GM12878 (cell line): ENCODE measurements at regions not wholly inside any gene's neighbourhood (a gene's known extent, or its start where the extent isn't known, plus 50 kb on each side); places are given as distances from the start of the nearest gene placed in this dataset.

Source experiments
- ATAC-seq: fragments of 200-7000 bp; cut with Tn5 transposase; 3 replicates; pipeline ENCODE4 v1.9.1; 2020; ENCODE audit warnings: mild to moderate bottlenecking, moderate library complexity
- BruUV-seq: library from RNA; stranded (reverse); fragments of 400-500 nt; replicated peaks from 2 replicates; lab custom pipeline; 2021; lab: Mats Ljungman, UMichigan
- CTCF ChIA-PET: fragments of 300-600 bp; sonication (Branson Sonifier 250); formaldehyde crosslinking; extraction: SDS; loops from one replicate; lab custom pipeline; 2021; ENCODE audit warnings: inconsistent platforms; lab: Yijun Ruan, JAX
- POLR2A ChIA-PET: fragments of 350-600 bp; formaldehyde crosslinking; extraction: SDS; loops from one replicate; lab custom pipeline; 2021; ENCODE audit warnings: inconsistent platforms; lab: Charles Lee
- RAD21 ChIA-PET: fragments of 300-600 bp; sonication (Branson Sonifier 250); formaldehyde crosslinking; loops from one replicate; lab custom pipeline; 2023; ENCODE audit warnings: antibody characterized with exemption; ENCODE audit not compliant: unreplicated experiment; lab: Charles Lee
- SMC1A ChIA-PET: fragments of 300-600 bp; sonication (Branson Sonifier 250); formaldehyde crosslinking; loops from one replicate; lab custom pipeline; 2023; ENCODE audit not compliant: unreplicated experiment, uncharacterized antibody; lab: Charles Lee
- DNase-seq: peaks from one replicate; pipeline ENCODE4 v3.0.0-alpha.2; 2011; ENCODE audit warnings: low read depth, low spot score
- FAIRE-seq: peaks from 3 replicates; lab custom pipeline; 2011; peaks lifted over from hg19 to GRCh38; lab: Jason Lieb, UNC
- H2AFZ ChIP-seq: 2 replicates; pipeline ENCODE4 v1.6.0; 2011; ENCODE audit warnings: low read depth, low read length, control low read depth; ENCODE audit not compliant: control insufficient read depth
- H3K27ac ChIP-seq: 2 replicates; pipeline ENCODE4 v1.5.1; 2011; ENCODE audit warnings: control low read depth; ENCODE audit not compliant: control insufficient read depth, insufficient read depth
- H3K27me3 ChIP-seq, 2 experiments: replicated peaks in 1 of 2; 2 replicates each; pipeline versions ENCODE4 v1.6.0 to v1.6.1; 2011; ENCODE audit warnings: low read length in 1 of 2; ENCODE audit not compliant: control insufficient read depth in 2 of 2, insufficient read depth in 2 of 2
- H3K36me3 ChIP-seq, 2 experiments: 2 replicates each; pipeline ENCODE4 v1.5.1; 2011; ENCODE audit warnings: low read length in 1 of 2; ENCODE audit not compliant: control insufficient read depth in 2 of 2, insufficient read depth in 2 of 2
- H3K4me1 ChIP-seq: 2 replicates; pipeline ENCODE4 v1.6.1; 2011; ENCODE audit warnings: mild to moderate bottlenecking, low read length, moderate library complexity, mixed read lengths; ENCODE audit not compliant: control insufficient read depth, insufficient read depth
- H3K4me2 ChIP-seq: 2 replicates; pipeline ENCODE4 v1.6.0; 2011; ENCODE audit warnings: control low read depth; ENCODE audit not compliant: control insufficient read depth, insufficient read depth
- H3K4me3 ChIP-seq: fragments of 200-600 bp; sonication (generic); 2 replicates; pipeline ENCODE4 v1.5.1; 2016
- H3K79me2 ChIP-seq: 2 replicates; pipeline ENCODE4 v1.6.0; 2011; ENCODE audit warnings: low read length; ENCODE audit not compliant: control insufficient read depth, insufficient read depth
- H3K9ac ChIP-seq: 2 replicates; pipeline ENCODE4 v1.8.0; 2011; ENCODE audit warnings: low read length, control low read depth, mixed read lengths; ENCODE audit not compliant: control insufficient read depth, insufficient read depth
- H3K9me3 ChIP-seq: replicated peaks from 3 replicates; pipeline ENCODE4 v1.5.1; 2011; ENCODE audit warnings: mild to moderate bottlenecking, low read length; ENCODE audit not compliant: control insufficient read depth, insufficient read depth
- H4K20me1 ChIP-seq: 2 replicates; pipeline ENCODE4 v1.6.0; 2011; ENCODE audit not compliant: control insufficient read depth, insufficient read depth
- DPF2 ChIP-seq: fragments of 450-650 bp; IDR thresholded peaks from 2 replicates; pipeline ENCODE4 v1.6.1; 2017; ENCODE audit warnings: mild to moderate bottlenecking
- HDAC2 ChIP-seq: fragments of 200-600 bp; sonication (generic); IDR thresholded peaks from 2 replicates; pipeline ENCODE4 v1.6.1; 2017
- MTA3 ChIP-seq: IDR thresholded peaks from 2 replicates; pipeline ENCODE4 v1.6.1; 2012; ENCODE audit warnings: low read length, inconsistent platforms, borderline replicate concordance
- NR2C2 ChIP-seq: IDR thresholded peaks from 2 replicates; pipeline ENCODE4 v1.6.1; 2011; ENCODE audit warnings: borderline replicate concordance, low read depth; ENCODE audit not compliant: control insufficient read depth, insufficient read length
- POLR2AphosphoS5 ChIP-seq: IDR thresholded peaks from 2 replicates; pipeline ENCODE4 v1.6.1; 2011; ENCODE audit warnings: mild to moderate bottlenecking, low read length, inconsistent platforms
- POU2F2 ChIP-seq: IDR thresholded peaks from 3 replicates; pipeline ENCODE4 v1.6.1; 2011; ENCODE audit warnings: low read depth, mild to moderate bottlenecking, low read length, borderline replicate concordance
- TBL1XR1 ChIP-seq: IDR thresholded peaks from 2 replicates; pipeline ENCODE4 v1.6.1; 2012; ENCODE audit warnings: low read depth, low read length, improper control_type of control experiment
- TCF12 ChIP-seq: IDR thresholded peaks from 2 replicates; pipeline ENCODE4 v1.6.1; 2011; ENCODE audit warnings: low read depth, mild to moderate bottlenecking, low read length
- TCF3 ChIP-seq: IDR thresholded peaks from 2 replicates; pipeline ENCODE4 v1.6.1; 2012; ENCODE audit warnings: low read depth, mild to moderate bottlenecking, low read length, borderline replicate concordance; ENCODE audit not compliant: insufficient read depth
- WRNIP1 ChIP-seq: IDR thresholded peaks from 2 replicates; pipeline ENCODE4 v1.6.1; 2011; ENCODE audit warnings: low read depth, low read length, improper control_type of control experiment, borderline replicate concordance
- WGBS: methylation state at CpG from one replicate; pipeline ENCODE4 v1.1.6; 2016; ENCODE audit warnings: low lambda C conversion rate; ENCODE audit not compliant: insufficient replicate concordance, insufficient coverage; ENCODE audit errors: missing lambda C conversion rate; 5-methylcytosine and 5-hydroxymethylcytosine counted together
- in situ Hi-C: fragments of 300-500 bp; cut with MboI; formaldehyde crosslinking; loops from 9 replicates; pipeline ENCODE4 v1.14.3; 2018; ENCODE audit warnings: mixed read lengths
- intact Hi-C: fragments of 100-400 bp; cut with micrococcal nuclease; formaldehyde crosslinking; loops from one replicate; pipeline ENCODE4 v1.14.2; 2022; ENCODE audit not compliant: unreplicated experiment
- TF ChIP-seq, protein P1 (sequence below): fragments of 450-650 bp; formaldehyde crosslinking; IDR thresholded peaks from 2 replicates; pipeline ENCODE4 v1.5.0; 2022; ENCODE audit warnings: mild to moderate bottlenecking, missing genetic modification characterization
- TF ChIP-seq, protein P2 (sequence below): fragments of 450-650 bp; formaldehyde crosslinking; IDR thresholded peaks from 2 replicates; pipeline ENCODE4 v1.4.0; 2022; ENCODE audit warnings: mild to moderate bottlenecking, moderate library complexity
- TF ChIP-seq, protein P3 (sequence below): IDR thresholded peaks from 2 replicates; pipeline ENCODE4 v1.6.1; 2011; ENCODE audit warnings: borderline replicate concordance, low read depth, mild to moderate bottlenecking, moderate library complexity, low read length; ENCODE audit not compliant: insufficient read depth, poor library complexity, severe bottlenecking
- TF ChIP-seq, protein P4 (sequence below): fragments of 450-650 bp; IDR thresholded peaks from 2 replicates; pipeline ENCODE4 v1.6.1; 2017; ENCODE audit warnings: borderline replicate concordance

DNA sequence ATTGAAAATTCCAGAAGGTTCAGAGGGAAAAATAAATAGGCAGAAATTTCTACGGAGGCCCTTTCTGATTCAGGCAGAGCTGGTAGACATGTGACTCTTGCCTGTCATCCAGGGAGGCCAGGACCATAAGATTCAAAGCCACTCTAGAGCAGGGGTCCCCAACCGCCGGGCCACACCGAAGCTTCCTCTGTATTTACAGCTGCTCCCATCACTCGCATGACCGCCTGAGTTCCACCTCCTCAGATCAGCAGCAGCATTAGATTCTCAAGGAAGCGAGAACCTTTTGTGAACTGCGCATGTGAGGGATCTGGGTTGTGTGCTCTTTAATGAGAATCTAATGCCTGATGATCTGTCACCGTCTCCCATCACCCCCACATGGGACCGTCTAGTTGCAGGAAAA is 72.2 kb downstream of the RWDD4 start (continued):
- TF ChIP-seq, protein P1, sequence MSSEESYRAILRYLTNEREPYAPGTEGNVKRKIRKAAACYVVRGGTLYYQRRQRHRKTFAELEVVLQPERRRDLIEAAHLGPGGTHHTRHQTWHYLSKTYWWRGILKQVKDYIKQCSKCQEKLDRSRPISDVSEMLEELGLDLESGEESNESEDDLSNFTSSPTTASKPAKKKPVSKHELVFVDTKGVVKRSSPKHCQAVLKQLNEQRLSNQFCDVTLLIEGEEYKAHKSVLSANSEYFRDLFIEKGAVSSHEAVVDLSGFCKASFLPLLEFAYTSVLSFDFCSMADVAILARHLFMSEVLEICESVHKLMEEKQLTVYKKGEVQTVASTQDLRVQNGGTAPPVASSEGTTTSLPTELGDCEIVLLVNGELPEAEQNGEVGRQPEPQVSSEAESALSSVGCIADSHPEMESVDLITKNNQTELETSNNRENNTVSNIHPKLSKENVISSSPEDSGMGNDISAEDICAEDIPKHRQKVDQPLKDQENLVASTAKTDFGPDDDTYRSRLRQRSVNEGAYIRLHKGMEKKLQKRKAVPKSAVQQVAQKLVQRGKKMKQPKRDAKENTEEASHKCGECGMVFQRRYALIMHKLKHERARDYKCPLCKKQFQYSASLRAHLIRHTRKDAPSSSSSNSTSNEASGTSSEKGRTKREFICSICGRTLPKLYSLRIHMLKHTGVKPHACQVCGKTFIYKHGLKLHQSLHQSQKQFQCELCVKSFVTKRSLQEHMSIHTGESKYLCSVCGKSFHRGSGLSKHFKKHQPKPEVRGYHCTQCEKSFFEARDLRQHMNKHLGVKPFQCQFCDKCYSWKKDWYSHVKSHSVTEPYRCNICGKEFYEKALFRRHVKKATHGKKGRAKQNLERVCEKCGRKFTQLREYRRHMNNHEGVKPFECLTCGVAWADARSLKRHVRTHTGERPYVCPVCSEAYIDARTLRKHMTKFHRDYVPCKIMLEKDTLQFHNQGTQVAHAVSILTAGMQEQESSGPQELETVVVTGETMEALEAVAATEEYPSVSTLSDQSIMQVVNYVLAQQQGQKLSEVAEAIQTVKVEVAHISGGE (CRISPR knock-in tag), result no peak
- TF ChIP-seq TCF3, result no peak
- TF ChIP-seq NR2C2, result no peak
- TF ChIP-seq POLR2AphosphoS5, result no peak
- TF ChIP-seq WRNIP1, result no peak

DNA sequence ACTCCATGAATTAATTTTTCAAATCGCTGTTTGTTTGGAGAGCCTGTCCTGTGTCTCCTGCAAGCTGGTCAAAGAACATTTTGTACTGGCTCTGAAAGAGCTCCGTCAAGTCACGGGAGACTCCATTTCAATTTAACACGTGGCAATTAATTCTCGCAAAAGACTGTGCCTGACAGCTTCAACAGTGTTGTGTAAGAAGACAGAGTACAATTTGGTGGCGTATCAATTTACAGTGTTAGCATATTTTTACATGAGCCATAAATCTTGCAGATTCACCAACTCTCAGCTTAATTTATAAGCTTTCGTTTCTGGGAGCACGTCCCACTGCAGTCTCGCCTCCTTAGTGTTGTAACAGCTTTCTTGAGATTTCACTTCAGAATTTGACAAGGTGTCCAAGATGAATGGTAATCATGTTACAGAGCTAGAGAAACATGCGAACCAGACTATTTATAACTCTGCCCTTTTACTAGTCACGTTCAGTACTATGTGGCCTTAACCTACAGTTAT is 70.8 kb downstream of the RWDD4 start:
- POLR2A ChIA-PET, result no interaction called here
- H2AFZ ChIP-seq, result no peak overlapping the region
- ATAC-seq (no peak), DNase-seq (no peak), FAIRE-seq (no peak)
- no peaks in the 10 kb centered on the region for H4K20me1 ChIP-seq
- H3K4me2 ChIP-seq, result no peak overlapping the region
- H3K9ac ChIP-seq, result no peak overlapping the region
- no peaks in the 10 kb centered on the region for H3K27me3 ChIP-seq
- in situ Hi-C loops, result no loop called here
- SMC1A ChIA-PET, result no interaction called here
- H3K36me3 ChIP-seq, result no peaks in the 10 kb centered on the region
- H3K27ac ChIP-seq, result no peak overlapping the region
- BruUV-seq, result no TSS peak
- CTCF ChIA-PET, result no interaction called here
- H3K4me3 ChIP-seq, result no peak overlapping the region
- intact Hi-C loops, result no loop called here
- 67% methylated on average over 11 of the region's 11 CpGs for WGBS
- H3K4me1 ChIP-seq, result no peaks in the 10 kb centered on the region
- RAD21 ChIA-PET, result no interaction called here
- no peaks in the 10 kb centered on the region for H3K79me2 ChIP-seq
- no peaks in the 10 kb centered on the region for H3K9me3 ChIP-seq
- TF ChIP-seq MTA3 (no peak), DPF2 (no peak), HDAC2 (no peak), TBL1XR1 (no peak), POU2F2 (no peak), TCF12 (no peak)
- TF ChIP-seq, protein P2, sequence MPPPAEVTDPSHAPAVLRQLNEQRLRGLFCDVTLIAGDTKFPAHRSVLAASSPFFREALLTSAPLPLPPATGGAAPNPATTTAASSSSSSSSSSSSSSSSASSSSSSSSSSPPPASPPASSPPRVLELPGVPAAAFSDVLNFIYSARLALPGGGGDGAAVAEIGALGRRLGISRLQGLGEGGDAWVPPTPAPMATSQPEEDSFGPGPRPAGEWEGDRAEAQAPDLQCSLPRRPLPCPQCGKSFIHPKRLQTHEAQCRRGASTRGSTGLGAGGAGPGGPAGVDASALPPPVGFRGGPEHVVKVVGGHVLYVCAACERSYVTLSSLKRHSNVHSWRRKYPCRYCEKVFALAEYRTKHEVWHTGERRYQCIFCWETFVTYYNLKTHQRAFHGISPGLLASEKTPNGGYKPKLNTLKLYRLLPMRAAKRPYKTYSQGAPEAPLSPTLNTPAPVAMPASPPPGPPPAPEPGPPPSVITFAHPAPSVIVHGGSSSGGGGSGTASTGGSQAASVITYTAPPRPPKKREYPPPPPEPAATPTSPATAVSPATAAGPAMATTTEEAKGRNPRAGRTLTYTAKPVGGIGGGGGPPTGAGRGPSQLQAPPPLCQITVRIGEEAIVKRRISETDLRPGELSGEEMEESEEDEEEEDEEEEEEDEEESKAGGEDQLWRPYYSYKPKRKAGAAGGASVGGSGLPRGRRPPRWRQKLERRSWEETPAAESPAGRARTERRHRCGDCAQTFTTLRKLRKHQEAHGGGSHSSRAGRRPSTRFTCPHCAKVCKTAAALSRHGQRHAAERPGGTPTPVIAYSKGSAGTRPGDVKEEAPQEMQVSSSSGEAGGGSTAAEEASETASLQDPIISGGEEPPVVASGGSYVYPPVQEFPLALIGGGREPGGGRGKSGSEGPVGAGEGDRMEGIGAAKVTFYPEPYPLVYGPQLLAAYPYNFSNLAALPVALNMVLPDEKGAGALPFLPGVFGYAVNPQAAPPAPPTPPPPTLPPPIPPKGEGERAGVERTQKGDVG (CRISPR knock-in tag), result no peak
- TF ChIP-seq, protein P3, sequence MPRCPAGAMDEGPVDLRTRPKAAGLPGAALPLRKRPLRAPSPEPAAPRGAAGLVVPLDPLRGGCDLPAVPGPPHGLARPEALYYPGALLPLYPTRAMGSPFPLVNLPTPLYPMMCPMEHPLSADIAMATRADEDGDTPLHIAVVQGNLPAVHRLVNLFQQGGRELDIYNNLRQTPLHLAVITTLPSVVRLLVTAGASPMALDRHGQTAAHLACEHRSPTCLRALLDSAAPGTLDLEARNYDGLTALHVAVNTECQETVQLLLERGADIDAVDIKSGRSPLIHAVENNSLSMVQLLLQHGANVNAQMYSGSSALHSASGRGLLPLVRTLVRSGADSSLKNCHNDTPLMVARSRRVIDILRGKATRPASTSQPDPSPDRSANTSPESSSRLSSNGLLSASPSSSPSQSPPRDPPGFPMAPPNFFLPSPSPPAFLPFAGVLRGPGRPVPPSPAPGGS, result no peak
- TF ChIP-seq, protein P4, sequence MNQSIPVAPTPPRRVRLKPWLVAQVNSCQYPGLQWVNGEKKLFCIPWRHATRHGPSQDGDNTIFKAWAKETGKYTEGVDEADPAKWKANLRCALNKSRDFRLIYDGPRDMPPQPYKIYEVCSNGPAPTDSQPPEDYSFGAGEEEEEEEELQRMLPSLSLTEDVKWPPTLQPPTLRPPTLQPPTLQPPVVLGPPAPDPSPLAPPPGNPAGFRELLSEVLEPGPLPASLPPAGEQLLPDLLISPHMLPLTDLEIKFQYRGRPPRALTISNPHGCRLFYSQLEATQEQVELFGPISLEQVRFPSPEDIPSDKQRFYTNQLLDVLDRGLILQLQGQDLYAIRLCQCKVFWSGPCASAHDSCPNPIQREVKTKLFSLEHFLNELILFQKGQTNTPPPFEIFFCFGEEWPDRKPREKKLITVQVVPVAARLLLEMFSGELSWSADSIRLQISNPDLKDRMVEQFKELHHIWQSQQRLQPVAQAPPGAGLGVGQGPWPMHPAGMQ, result no peak
